ENCODE measurements at regions not wholly inside any gene's neighbourhood (a gene's known extent, or its start where the extent isn't known, plus 50 kb on each side); places are given as distances from the start of the nearest gene placed in this dataset.
"Not testable (repeated sequence)": the region's sequence is repeated elsewhere in the genome, so short reads cannot be mapped to it uniquely, and the experiment has no call there.

DNA sequence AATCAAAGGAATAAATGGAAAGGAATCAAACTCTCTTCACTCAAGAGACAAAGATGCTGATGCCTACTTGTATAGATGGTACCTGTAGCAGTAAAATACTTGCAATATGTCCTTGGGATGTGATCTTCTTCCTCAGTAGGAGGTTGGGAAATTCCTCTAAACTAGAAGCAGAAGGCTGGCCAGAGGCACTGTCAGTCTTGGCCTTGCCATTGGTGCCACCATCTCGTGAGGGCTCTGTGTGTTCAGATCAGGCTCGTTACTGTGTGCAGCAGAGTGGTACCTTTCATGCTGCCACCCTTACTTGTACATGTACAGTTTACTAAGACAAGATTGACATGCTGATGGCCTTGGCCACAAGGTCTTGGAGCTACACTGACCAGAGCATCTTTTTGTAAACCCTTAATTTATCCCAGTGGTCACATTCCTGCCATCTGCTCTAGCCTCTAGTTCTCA is 169.0 kb downstream of the MYCN start:
- no peak for DNase-seq

DNA sequence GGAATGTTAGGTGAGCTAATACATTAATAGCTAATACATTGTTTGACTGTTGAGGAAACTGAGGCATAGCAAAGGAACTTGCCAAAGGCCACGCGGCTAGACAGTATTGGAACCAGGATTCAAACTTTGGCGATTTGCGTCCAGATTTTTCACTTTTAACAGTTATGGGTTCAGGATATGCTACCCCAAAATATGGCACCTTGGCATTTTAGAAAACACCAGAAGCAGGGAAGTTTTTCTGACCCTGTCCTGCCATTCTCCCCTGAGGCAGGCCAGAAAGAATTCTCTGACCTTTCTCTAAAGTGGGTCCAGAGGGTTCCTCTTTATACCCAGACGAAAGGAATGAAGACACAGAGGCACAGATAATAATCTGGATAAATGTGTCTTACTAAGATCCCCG is 166.9 kb downstream of the MYCN start:
- DNase-seq: no peak

DNA sequence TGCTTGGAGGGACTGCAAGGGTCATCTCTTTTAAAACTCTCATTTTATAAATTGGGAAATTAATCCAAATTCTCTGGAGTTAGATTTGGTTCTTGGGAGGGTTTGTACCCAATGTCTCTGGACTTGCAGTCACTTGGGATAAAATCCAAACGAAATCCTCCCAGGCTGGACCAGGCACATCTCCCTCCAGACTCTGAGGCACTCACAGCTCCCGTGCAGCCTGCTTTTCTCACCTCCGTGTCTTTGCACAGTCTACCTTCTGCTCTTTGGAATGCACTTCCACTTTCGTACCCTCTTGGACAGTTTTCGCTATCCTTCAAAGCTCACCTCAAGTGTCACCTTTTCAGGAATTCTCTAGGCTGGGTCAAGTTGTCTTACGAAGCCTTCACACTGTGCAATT is 166.3 kb downstream of the MYCN start:
- DNase-seq: no peak

DNA sequence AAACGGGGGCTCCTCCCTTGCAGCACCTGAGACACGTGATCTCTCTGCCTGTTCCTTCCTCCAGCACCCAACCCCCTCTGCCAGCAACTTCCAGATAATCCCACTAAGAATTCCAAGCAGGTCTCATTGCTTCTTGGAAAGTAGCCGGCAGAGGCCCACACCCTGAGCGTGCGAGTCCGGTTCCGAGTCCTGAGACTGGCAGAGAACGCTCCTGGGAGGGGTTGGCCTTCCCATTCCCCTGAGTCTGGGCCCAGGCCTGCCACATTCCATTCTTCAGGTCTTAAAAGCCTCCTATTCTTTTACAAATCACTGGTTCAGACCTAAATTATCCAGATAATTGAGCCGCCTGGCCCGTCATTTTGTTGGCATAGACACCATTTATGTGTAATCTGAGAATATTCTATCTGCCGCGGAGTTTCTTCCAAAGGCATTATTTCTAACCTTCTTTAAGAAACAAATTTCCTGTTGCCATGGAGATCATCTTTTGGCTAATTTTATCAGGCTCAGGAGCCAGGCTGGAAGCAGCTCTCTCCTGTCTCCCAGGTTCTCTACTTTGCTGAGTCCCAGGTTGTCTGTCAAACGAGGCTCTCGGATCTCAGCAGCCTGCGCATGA is 165.4 kb downstream of the MYCN start:
- DNase-seq: no peak

DNA sequence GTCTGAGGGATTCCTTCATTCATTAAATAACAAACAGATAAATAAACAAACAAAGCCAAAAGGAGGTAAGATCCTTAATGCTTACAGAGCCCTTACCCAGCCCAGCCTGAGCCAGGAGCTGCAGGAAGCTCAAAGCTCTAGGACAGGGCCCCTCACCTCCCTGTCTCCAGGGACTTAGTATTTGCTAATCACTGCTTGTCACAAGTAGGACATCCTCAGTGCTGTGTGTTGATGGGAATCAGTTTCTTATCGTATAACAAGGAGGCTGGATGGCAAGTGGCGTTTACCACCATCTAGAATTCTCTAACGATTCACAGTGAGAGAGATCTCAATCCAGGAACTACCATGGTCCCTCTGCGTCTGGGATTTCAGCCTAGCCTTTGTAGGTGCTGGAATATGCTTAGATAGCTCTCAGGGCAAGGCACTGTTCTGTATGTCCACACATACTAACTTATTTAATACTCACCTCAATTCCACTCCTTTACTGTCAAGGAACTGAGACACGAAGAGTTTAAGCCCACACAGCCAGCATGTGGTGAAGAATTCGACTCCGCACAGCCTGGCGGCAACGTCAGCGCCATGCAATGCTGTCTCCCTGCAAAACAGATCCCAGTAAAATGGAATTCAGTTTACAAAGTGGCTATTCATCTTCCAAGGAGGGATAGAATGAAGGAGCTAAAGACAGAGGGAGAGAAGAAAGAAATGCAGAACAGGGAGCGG is 164.8 kb downstream of the MYCN start:
- DNase-seq: no peak

DNA sequence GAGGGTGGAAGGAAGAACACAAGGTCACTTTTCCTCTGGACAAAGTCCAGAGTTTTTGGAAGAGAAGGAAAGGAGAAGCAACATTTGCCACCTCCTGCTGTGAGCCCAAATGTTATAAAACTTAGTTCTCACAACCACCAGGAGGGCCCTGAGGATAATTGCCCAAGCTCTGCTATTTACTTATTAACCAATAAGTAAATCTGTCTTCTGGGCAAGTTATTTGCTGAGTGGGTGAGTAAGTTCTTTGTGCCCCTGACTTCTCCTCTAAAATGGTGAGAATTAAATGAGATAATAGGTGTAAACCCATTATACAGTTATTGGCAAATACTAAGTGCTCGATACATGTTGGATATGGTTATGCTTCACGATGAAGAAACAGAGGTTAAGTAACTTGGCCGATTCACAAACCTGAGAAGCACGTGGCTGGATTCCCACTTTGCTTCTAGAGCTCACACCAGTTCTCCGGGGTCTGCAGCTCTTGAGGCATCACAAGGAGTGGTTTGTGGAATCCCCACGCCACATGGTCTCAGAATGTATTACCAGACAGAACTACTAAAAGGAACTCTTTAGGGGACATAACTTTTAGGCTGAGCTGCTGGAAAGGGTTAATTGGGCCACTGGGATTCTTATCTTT is 164.1 kb downstream of the MYCN start:
- DNase-seq: no peak

DNA sequence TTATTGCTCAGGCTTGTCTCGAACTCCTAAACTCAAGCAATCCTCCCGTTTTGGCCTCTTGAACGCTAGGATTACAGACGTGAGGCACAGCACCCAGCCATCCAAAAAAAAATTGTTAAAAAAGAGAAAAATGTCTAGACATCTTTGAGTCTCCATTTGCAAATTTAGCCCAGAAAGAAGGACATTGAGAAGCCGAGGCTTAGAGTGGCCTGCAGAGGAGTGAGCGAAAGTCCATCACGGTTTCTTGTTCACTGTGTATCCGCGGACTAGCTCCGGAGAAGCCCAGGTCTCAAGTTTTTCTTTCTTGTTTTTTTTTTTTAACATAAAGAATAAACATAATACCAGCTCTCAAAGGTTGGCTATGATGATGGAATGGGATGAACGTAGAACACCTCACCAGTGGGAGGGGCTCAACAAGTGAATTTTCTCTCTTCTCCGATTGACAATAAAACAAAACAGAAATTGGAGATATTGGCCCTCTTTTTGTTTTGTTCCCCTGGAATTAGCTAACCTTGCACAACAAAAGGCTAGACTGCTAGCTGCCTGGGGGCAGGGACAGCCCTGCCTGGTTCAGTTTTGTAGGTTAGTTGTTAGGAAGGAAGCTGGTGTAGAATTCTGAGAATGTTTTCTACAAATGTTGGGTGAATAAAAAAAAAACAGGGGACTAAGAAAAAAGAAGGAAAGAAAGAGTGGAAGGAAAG is 163.4 kb downstream of the MYCN start:
- DNase-seq: no peak

DNA sequence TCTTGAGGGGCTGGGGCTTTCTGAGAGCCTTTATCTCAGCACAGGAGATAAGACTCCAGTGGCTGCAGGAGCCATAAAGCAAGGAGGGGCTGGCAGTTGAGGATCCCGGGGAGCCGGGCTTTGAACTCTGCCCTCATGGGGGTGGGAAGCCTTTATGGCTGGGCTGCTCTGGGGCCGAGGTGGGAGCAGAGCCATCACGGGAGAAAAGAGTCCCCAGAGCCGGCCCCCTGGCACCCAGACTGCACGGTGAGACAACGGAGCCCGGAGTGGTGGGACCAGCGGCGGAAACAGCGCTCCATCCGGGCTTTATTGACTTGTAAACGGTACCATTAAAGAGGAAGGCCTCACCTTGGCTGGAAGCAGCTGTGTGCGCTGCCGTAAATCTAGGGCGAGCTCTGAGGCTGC is 162.6 kb downstream of the MYCN start:
- no peak for DNase-seq

DNA sequence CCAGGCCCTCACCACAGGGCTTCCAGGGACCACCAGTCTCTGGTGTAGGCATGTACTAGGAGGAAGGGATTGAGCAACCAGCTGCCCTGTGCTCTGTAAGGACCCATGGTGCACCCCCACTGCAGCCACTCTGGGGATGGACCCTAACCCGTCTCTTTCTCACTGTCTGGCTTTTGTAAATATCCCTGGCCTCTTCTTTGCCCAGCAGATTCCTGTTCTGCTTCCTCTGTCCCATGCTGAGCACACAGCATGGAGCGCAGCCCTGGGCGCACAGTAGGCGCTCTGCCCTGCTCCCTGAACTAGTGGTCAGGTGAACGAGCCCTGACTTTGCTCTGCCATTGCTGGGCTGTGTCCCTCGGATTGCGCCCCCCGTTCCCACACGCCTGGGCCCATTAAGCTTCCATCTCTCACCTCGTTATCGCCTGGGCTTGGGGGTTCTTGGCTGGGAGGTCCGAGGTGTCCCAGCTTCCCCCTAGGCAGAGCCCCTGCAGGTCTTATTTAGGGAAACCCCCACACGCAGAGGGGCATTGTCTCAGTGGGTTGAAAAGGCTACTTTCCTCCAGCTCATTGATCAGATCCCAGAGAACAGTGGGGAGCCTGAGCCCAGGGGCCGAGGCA is 162.1 kb downstream of the MYCN start:
- DNase-seq: no peak

DNA sequence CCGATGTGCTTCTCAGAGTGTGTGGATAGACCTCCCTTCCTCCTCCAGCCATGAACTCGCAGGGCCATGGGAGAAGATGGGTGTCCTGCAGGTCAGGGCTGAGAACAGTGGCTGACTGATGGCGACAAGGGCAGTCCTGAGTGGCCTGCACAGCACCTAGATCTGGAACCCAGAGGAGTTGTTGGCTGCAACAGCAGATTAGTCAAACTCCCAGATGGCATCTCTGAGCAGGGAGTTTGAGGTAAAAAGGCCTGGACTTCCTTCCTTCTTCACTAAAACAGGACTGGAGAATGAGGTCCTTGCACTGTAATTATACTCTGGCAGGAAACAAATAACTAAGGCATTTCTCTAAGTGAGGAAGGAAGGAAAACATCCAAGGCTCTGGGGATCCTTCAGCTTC is 160.8 kb downstream of the MYCN start:
- DNase-seq: no peak

DNA sequence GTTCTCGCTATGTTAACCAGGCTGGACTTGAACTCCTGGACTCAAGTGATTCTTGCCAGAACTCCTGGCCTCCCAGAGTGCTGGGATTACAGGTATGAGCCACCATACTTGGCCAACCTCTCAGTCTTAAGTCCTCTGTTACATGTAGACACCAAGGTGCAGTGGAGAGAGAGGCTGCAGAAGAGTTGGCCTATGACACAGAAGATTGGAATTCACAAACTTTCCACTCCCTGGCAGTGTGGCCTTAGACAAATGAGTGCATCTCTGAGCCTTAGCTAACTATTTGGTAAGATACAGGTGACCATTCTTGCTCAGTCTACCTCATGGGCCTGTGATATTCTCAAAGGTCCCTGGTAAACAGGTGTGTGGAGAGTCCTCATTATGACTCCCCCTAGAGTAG is 159.7 kb downstream of the MYCN start:
- DNase-seq: no peak

DNA sequence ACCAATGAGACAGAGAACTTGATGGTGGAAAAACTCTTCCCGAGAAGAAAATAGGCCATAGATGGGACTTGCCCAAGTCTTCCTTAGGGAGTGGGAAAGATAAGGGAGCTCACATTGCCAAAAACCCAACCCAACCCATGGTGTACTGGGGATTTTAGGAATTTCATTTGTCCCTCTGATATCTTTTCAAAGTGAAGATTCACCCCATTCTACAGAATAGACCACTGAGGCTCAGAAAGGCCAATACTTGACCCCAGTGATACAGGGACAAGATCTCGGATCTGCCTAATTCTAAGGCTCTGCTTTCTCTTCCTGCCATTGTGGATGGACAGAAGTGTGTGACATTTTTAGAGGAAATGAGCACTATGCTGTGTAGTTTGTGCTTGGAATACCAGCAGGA is 159.0 kb downstream of the MYCN start:
- no peak for DNase-seq

DNA sequence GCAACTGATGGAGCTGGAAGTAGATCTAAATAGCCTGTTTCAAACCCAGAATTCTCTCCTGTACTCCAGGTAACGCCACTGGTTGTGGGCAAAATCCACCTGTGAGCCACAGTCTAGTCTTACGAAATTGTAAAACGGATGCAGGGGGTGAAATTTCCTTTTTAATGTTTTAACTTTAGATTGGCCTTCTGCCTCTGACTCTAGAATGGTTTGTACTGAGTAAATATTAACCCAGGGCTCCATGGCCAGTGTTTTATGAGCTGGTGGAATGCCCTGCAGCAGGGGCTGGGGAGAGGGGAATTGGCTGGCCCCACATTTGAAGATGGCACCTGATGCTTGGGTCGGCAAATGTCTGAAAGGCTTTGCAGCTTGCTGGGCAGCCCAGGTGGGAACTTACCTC is 156.6 kb downstream of the MYCN start:
- no peak for DNase-seq

DNA sequence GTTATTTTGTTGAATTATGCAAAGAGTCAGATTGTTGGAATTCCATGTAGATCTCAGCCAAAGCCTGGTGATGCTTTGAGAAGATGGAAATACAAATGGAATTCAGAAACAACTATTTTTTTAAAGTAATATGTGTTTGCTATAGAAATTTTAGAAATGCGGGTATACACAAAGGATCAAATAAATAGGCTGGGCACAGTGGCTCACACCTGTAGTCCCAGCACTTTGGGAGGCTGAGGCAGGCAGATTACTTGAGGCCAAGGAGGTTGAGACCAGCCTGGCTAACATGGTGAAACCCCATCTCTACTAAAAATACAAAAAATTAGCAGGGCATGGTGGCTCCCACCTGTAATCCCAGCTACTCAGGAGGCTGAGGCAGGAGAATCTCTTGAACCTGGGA is 155.1 kb downstream of the MYCN start:
- not testable (repeated sequence) for DNase-seq

DNA sequence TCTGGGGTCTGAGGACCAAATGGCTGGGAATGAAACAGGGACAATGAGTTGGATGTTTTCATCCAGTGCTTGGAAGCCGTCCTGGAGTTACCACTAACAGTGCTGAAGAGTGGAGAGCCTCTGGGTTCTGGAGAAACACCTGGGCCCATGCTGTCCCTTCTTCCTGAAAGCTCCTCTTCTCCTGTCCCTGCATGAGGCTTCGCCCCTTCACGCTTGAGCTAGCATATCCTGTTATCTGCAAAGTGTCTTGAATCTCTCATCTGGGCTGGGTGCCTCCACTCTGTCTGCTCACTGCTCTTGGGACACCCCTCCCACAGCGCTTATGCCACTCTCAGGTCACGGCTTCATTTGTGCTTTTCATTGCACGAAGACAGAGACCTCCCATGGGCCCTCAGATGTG is 154.5 kb downstream of the MYCN start:
- DNase-seq: peak; percentile 35

DNA sequence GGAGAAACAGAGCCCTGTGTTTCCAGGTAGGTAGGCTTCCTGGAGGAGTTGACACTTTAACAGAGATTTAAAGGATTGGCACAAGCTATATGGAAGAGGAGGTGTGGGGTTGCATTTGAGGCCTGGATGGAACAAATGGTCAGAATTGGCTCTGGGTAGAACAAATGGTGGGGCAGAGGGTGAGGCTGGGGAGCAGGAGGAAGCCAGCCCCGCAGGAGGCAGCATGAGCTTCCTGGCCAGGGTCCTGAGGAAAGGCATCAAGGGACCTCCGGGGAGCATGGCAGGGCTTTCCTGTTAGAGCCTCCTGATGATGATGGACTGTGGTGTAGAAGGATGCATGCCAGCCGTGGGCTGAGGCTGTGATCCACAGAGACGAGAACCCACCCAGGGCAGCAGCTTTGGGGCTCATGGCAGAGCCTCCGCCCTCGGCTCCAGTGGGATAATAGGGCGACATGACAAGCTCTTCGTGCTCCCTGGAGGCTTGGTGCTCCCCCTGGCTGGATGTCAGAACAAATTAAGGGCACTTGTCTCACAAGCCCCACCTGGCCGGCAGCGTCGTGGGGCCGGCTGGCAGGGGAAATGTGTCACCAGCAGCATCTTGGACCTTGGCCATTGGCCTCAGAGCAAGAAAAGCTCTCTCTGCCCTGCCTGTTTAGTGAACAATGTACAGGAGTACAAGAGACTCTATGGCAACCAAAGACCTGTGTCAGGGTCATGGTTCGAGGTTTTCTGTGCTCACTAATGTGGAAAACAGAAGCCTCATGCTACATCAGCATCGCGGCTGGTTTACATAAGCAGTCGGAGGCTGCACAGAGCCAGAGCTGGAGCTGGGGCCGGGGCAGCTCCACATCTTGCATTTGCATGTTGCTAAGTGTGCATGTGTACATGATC is 153.5 kb downstream of the MYCN start:
- no peak for DNase-seq

DNA sequence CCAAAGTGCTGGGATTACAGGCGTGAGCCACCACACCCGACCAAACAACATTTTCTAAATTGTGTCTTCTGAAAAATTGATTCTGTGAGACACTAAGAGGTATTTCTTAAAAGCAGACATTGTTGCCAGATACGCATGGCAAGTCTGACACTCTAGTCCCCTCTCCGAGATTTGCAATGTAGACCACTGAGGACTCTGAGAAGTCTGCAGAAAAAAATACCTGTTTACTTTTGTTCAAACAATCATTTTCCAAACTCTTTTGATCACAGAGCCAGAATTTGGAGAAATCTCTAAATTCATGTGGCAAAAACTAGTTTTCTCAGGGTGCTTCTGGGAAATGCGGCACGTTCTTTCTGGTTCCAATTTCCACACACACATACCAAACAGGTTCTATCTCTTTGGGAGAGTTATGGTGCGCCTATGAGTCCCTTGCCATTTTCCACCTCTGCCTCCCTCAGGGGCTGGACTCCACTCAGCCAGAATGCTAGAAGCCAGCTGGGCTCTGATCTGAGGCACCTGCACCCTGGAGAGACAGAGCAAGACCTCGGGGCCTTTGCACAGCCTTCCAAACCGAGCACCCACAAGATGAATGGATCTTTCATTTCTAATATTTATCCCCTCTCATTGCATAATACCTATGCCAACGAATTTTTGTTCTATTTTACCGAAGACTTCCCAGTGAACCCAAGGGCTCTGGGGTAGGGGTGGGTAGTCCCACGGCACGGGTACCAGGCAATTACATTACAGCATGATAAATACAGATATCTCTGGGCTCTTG is 152.7 kb downstream of the MYCN start:
- no peak for DNase-seq

DNA sequence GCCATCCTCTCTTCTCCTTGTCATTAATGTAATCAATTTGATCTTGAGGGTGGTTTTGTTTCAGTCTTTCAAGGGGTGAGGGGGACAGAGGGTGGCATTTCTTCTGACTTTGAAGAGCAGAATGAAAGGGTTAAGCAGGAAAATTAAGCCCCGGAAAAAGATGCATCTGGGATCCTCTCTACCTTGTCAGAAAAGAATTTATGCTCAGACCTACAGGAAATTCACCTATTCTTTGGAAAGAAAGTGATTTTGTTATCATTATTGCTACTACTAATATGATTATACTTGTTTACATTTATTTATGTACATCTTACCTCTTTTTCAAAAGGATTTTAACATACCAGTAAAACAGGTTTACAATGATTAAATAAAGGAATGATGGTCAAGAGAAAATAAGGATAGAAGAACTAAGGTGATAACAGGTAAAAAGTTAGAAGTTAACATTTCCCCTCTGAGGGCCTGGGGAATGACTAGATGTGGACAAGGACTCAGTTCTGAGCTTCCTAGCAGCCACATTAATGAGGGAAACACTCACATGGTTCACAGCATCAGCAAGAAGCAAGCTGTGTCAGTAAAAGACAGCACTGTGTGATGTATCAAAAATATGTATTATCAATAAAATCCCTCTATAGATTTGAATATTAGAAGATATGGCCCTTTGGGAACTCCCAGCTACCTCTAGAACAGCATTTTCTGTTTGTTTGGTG is 151.4 kb downstream of the MYCN start:
- no peak for DNase-seq

DNA sequence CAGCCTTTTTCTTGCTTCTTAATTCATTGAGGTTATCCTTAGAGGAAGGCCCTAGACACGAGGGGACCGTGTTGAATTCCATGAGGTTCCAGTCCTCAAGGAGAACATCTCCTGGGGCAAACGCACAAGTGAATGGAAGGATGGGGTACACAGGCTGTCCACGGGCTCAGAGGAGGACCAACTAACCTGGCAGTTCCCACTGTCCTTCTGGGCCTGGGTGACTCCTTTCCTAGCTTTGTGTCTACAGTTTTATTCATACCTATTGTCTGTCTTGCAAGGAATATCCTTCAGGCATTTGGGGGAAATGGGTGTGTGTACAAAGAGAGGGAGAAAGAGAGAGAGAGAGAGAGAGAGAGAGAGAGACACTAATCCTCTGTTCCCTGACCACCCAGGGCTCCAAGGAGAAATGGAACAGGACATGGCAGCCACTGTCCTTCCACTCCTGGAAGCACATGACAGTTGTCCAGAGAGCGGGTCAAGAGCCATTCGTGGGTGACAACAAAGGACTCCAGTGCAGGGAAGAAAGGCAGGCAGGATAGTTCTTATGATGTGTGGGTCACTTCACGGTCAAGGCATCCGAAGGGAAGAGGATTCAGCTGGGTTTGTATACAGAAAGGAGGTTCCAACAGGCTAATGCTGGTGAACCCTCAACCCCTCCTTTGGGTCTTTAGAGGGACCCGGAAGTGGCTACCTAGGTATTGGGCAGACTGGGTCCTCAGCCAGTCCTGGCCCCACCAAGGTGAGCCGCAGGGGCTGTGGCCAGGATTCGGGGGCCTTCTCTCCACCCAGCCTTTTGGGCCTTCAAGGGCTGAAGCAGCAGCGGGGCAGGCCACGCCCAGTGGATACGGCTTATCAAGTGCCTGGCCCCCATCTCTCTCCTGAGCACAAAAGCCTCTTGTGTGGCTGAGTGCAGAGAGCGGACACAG is 150.6 kb downstream of the MYCN start:
- no peak for DNase-seq

DNA sequence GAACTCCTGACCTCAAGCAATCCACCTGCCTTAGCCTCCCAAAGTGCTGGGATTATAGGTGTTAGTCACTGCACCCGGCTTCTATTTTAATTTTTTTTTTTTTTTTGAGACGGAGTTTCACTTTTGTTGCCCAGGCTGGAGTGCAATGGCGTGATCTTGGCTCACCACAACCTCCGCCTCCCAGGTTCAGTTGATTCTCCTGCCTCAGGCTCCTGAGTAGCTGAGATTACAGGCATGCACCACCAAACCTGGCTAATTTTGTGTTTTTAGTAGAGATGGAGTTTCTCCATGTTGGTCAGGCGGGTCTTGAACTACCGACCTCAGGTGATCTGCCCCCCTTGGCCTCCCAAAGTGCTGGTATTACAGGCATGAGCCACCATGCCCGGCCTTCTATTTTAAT is 149.1 kb downstream of the MYCN start:
- not testable (repeated sequence) for DNase-seq

Measured in NCI-H187 treated with DMSO at 0.1 percent for 48 hours (cell line).